Psoas muscle (tissue), 7 donors: ENCODE measurements at regions not wholly inside any gene's neighbourhood (a gene's known extent, or its start where the extent isn't known, plus 50 kb on each side); places are given as distances from the start of the nearest gene placed in this dataset.

ENCODE experiments used
- ATAC-seq, 4 donors: fragments of 200-7000 bp; cut with Tn5 transposase; one replicate each; pipeline ENCODE4 v1.9.1; 2020; ENCODE audit warnings: moderate library complexity in 3 of 4, mild to moderate bottlenecking in 2 of 4
- DNase-seq, 2 donors: peaks; one replicate each; pipeline ENCODE4 v3.0.0-alpha.2; 2020
- H3K27ac ChIP-seq: fragments of 200-600 bp; one replicate; pipeline ENCODE4 v1.8.0; 2022
- H3K27me3 ChIP-seq, 3 donors: fragments of 200-600 bp in 1 of 3; one replicate each; pipeline versions ENCODE4 v1.6.1 to v1.8.0; 2013 to 2022; ENCODE audit warnings: low read length in 2 of 3, mild to moderate bottlenecking in 2 of 3, moderate library complexity in 1 of 3; ENCODE audit not compliant: insufficient read depth in 3 of 3
- H3K36me3 ChIP-seq, 2 donors: fragments of 200-600 bp in 1 of 2; one replicate each; pipeline versions ENCODE4 v1.6.1 to v1.8.0; 2013 to 2022; ENCODE audit warnings: low read depth in 1 of 2, mild to moderate bottlenecking in 1 of 2, moderate library complexity in 1 of 2; ENCODE audit not compliant: insufficient read depth in 1 of 2
- H3K4me1 ChIP-seq: fragments of 200-600 bp; one replicate; pipeline ENCODE4 v1.8.0; 2022
- H3K4me3 ChIP-seq: fragments of 200-600 bp; one replicate; pipeline ENCODE4 v1.8.0; 2022; ENCODE audit warnings: mild to moderate bottlenecking
- H3K9me3 ChIP-seq: fragments of 200-600 bp; one replicate; pipeline ENCODE4 v1.8.0; 2022
- CTCF ChIP-seq: fragments of 200-600 bp; IDR thresholded peaks from one replicate; pipeline ENCODE4 v1.8.0; 2022; ENCODE audit warnings: antibody characterized with exemption
- WGBS, 3 donors: extraction: QIAGEN DNeasy Blood & Tissue Kit; methylation state at CpG; one replicate each; pipeline versions ENCODE4 v1.1.6 to v1.1.7; 2013; 5-methylcytosine and 5-hydroxymethylcytosine counted together
- intact Hi-C, 2 donors: fragments of 100-400 bp; cut with DNase I; formaldehyde crosslinking; loops; one replicate each; pipeline versions ENCODE4 v1.11.0 to v1.14.2; 2022
- donor health status: healthy with polysubstance abuse.
- donor health status: DM: no; HTN: no; CAD: no; lungs with moderate emphysema.
- donor health status: Bipolar disorder and iron deficiency.
- donor health status: healthy.
- donor health status: DM: yes; HTN: yes; CAD: no.
- donor health status: DM: no; HTN: no; CAD: no.
- donor health status: DM: yes; HTN: yes; CAD: no.

- Histone ChIP-seq H3K27ac (no peak overlapping the region), H3K4me3 (no peak overlapping the region), H3K36me3 (no peaks in the 10 kb centered on the region), H3K4me1 (no peaks in the 10 kb centered on the region), H3K9me3 (no peaks in the 10 kb centered on the region), H3K27me3 (no peaks in the 10 kb centered on the region)
- DNase-seq, result no peak
- ATAC-seq, result no peak
- intact Hi-C loops, result no loop called here
- WGBS, 3 donors, result 94 to 98% (median 95%) methylated on average over 3 of the region's 3 CpGs
- TF ChIP-seq CTCF, result no peak
Measured at GRCh38 chr6:22102671-22103070, 194.2 kb downstream of the PRL start.

GRCh38 chr6:22106451-22106850 lies 190.4 kb downstream of the PRL start:
- no peaks in the 10 kb centered on the region for H3K9me3 ChIP-seq
- H3K36me3 ChIP-seq, result no peaks in the 10 kb centered on the region
- intact Hi-C loops, result no loop called here
- H3K27ac ChIP-seq, result no peak overlapping the region
- 65 to 78% (median 68%) methylated on average over 5 of the region's 5 CpGs for WGBS, 3 donors
- H3K27me3 ChIP-seq, result no peaks in the 10 kb centered on the region
- no peak for ATAC-seq
- H3K4me3 ChIP-seq, result no peak overlapping the region
- DNase-seq, result no peak
- no peaks in the 10 kb centered on the region for H3K4me1 ChIP-seq
- TF ChIP-seq CTCF, result no peak

GRCh38 chr6:22106961-22107360 lies 189.9 kb downstream of the PRL start:
- TF ChIP-seq CTCF, result no peak
- intact Hi-C loops, result no loop called here
- no peaks in the 10 kb centered on the region for H3K27me3 ChIP-seq
- no peak for DNase-seq
- no peak overlapping the region for H3K27ac ChIP-seq
- WGBS, 3 donors, result 61 to 77% (median 64%) methylated on average over 3 of the region's 3 CpGs
- no peak overlapping the region for H3K4me3 ChIP-seq
- H3K36me3 ChIP-seq, result no peaks in the 10 kb centered on the region
- H3K9me3 ChIP-seq, result no peaks in the 10 kb centered on the region
- no peaks in the 10 kb centered on the region for H3K4me1 ChIP-seq
- ATAC-seq, result no peak

- DNase-seq (no peak), ATAC-seq (peak in 1 of 4 donors; percentile 68)
- intact Hi-C loops, result no loop called here
- no peaks in the 10 kb centered on the region for H3K27me3 ChIP-seq
- H3K4me3 ChIP-seq, result no peak overlapping the region
- H3K9me3 ChIP-seq, result no peaks in the 10 kb centered on the region
- no peaks in the 10 kb centered on the region for H3K4me1 ChIP-seq
- H3K27ac ChIP-seq, result no peak overlapping the region
- WGBS, 3 donors, result 62 to 75% (median 62%) methylated on average over 7 of the region's 7 CpGs
- no peak for TF ChIP-seq CTCF
- H3K36me3 ChIP-seq, result no peaks in the 10 kb centered on the region
Measured at GRCh38 chr6:22108199-22108598, 188.6 kb downstream of the PRL start.

GRCh38 chr6:22110061-22110460 lies 186.8 kb downstream of the PRL start:
- Histone ChIP-seq H3K9me3 (no peaks in the 10 kb centered on the region), H3K27me3 (no peaks in the 10 kb centered on the region), H3K36me3 (no peaks in the 10 kb centered on the region), H3K4me1 (no peaks in the 10 kb centered on the region), H3K4me3 (no peak overlapping the region), H3K27ac (no peak overlapping the region)
- no peak for TF ChIP-seq CTCF
- DNase-seq (no peak), ATAC-seq (no peak)
- intact Hi-C loops, result no loop called here
- WGBS, 3 donors, result 43 to 59% (median 45%) methylated on average over 6 of the region's 6 CpGs
